ENCODE measurements at regions not wholly inside any gene's neighbourhood (a gene's known extent, or its start where the extent isn't known, plus 50 kb on each side); places are given as distances from the start of the nearest gene placed in this dataset.

DNA sequence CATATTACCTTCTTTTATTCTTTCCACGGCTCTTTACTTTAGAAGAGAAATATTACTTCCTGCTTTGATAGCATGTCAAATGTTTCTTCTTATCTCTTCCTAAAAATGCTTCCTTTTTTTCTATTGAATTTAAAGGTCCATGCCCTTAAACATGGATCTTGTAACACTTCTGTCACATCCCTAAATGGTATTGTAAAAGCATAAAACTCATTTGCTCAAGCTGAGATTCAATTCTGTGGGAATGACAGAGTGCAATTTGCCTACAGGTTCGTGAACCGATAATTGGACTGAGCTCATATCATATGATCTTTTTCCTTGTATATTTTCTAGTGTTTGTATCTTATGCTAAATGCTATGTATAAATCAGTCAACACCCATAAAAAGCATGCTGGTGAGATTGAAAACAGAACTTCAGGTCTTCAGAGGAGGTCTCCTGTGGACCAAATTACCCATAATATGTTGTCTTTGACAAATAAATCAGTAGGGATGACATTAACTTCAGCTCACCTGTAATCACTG lies 429.3 kb downstream of the TMEM232 start:
- Histone ChIP-seq H3K4me2 (ENCODE audit: low read length) (no peak overlapping the region), H4K20me1 (ENCODE audit: insufficient read depth, low read length) (no peaks in the 10 kb centered on the region), H3K36me3 (ENCODE audit: insufficient read depth, low read length) (no peaks in the 10 kb centered on the region), H3K27me3 (ENCODE audit: insufficient read depth, low read length) (no peaks in the 10 kb centered on the region), H3K79me2 (ENCODE audit: insufficient read depth, low read length) (no peaks in the 10 kb centered on the region), H3K9me3 (ENCODE audit: low read length) (0 out of 2 replicates have a peak, but pooled peaks cover 5% of the 10 kb centered on the region), H3F3A (ENCODE audit: insufficient read depth, low read length) (no peaks in the 10 kb centered on the region), H2AFZ (ENCODE audit: low read length) (no peak overlapping the region), H3K4me3 (ENCODE audit: low read depth, low read length, poor library complexity, severe bottlenecking) (no peak overlapping the region), H3K4me1 (ENCODE audit: insufficient read depth, low read length, severe bottlenecking) (no peaks in the 10 kb centered on the region), H3K9me2 (ENCODE audit: low read depth, low read length) (no peaks in the 10 kb centered on the region), H3K27ac (ENCODE audit: low read depth, low read length, poor library complexity, severe bottlenecking) (no peak overlapping the region), H3K9ac (ENCODE audit: low read length) (no peak overlapping the region)
- no peak for TF ChIP-seq CTCF (IDR thresholded peaks at IDR 0.05; ENCODE audit: low read length)
- TF ChIP-seq EZH2 (IDR thresholded peaks at IDR 0.05; ENCODE audit: borderline replicate concordance, low read length) = no peak

- no peaks in the 10 kb centered on the region for H3K79me2 ChIP-seq (ENCODE audit: insufficient read depth, low read length)
- TF ChIP-seq EZH2 (IDR thresholded peaks at IDR 0.05; ENCODE audit: borderline replicate concordance, low read length) (no peak), CTCF (IDR thresholded peaks at IDR 0.05; ENCODE audit: low read length) (no peak)
- H3K4me3 ChIP-seq (ENCODE audit: low read depth, low read length, poor library complexity, severe bottlenecking) = no peak overlapping the region
- peaks cover 5% of the 10 kb centered on the region; the same call in 1 of the 2 replicates for H3K9me3 ChIP-seq (ENCODE audit: low read length)
- no peak overlapping the region for H3K4me2 ChIP-seq (ENCODE audit: low read length)
- H4K20me1 ChIP-seq (ENCODE audit: insufficient read depth, low read length) = no peaks in the 10 kb centered on the region
- H3K9ac ChIP-seq (ENCODE audit: low read length) = no peak overlapping the region
- H3K4me1 ChIP-seq (ENCODE audit: insufficient read depth, low read length, severe bottlenecking) = no peaks in the 10 kb centered on the region
- no peaks in the 10 kb centered on the region for H3K36me3 ChIP-seq (ENCODE audit: insufficient read depth, low read length)
- H3K27ac ChIP-seq (ENCODE audit: low read depth, low read length, poor library complexity, severe bottlenecking) = no peak overlapping the region
- H2AFZ ChIP-seq (ENCODE audit: low read length) = no peak overlapping the region
- no peaks in the 10 kb centered on the region for H3K9me2 ChIP-seq (ENCODE audit: low read depth, low read length)
- no peaks in the 10 kb centered on the region for H3K27me3 ChIP-seq (ENCODE audit: insufficient read depth, low read length)
- H3F3A ChIP-seq (ENCODE audit: insufficient read depth, low read length) = no peaks in the 10 kb centered on the region
Measured at GRCh38 chr5:110304176-110304575, 422.3 kb downstream of the TMEM232 start.

- peaks cover 2% of the 10 kb centered on the region; the same call in 1 of the 2 replicates for H3K9me3 ChIP-seq (ENCODE audit: low read length)
- H3K4me3 ChIP-seq (ENCODE audit: low read depth, low read length, poor library complexity, severe bottlenecking) = no peak overlapping the region
- H4K20me1 ChIP-seq (ENCODE audit: insufficient read depth, low read length) = no peaks in the 10 kb centered on the region
- TF ChIP-seq CTCF (IDR thresholded peaks at IDR 0.05; ENCODE audit: low read length) = no peak
- no peak for TF ChIP-seq EZH2 (IDR thresholded peaks at IDR 0.05; ENCODE audit: borderline replicate concordance, low read length)
- no peaks in the 10 kb centered on the region for H3K9me2 ChIP-seq (ENCODE audit: low read depth, low read length)
- H3K4me2 ChIP-seq (ENCODE audit: low read length) = no peak overlapping the region
- no peak overlapping the region for H3K27ac ChIP-seq (ENCODE audit: low read depth, low read length, poor library complexity, severe bottlenecking)
- no peaks in the 10 kb centered on the region for H3K36me3 ChIP-seq (ENCODE audit: insufficient read depth, low read length)
- no peaks in the 10 kb centered on the region for H3K79me2 ChIP-seq (ENCODE audit: insufficient read depth, low read length)
- H3F3A ChIP-seq (ENCODE audit: insufficient read depth, low read length) = no peaks in the 10 kb centered on the region
- no peak overlapping the region for H3K9ac ChIP-seq (ENCODE audit: low read length)
- no peak overlapping the region for H2AFZ ChIP-seq (ENCODE audit: low read length)
- H3K27me3 ChIP-seq (ENCODE audit: insufficient read depth, low read length) = no peaks in the 10 kb centered on the region
- no peaks in the 10 kb centered on the region for H3K4me1 ChIP-seq (ENCODE audit: insufficient read depth, low read length, severe bottlenecking)
Measured at GRCh38 chr5:110306650-110307049, 419.8 kb downstream of the TMEM232 start.

Measured in OCI-LY1 (cell line).